ENCODE measurements at regions not wholly inside any gene's neighbourhood (a gene's known extent, or its start where the extent isn't known, plus 50 kb on each side); places are given as distances from the start of the nearest gene placed in this dataset.

- no peak for DNase-seq (ENCODE audit: low read depth in 1 of 2, low spot score in 1 of 2)
- TF ChIP-seq SPI1 (IDR thresholded peaks at IDR 0.05; ENCODE audit: borderline replicate concordance, low read depth) = no peak
- TF ChIP-seq GABPA (IDR thresholded peaks at IDR 0.05; ENCODE audit: low read depth) = no peak
- no peak for TF ChIP-seq REST (IDR thresholded peaks at IDR 0.05; ENCODE audit: insufficient replicate concordance, low read depth)
- TF ChIP-seq POLR2AphosphoS5 (IDR thresholded peaks at IDR 0.05; ENCODE audit: low read depth) = no peak
- TF ChIP-seq, protein P1, sequence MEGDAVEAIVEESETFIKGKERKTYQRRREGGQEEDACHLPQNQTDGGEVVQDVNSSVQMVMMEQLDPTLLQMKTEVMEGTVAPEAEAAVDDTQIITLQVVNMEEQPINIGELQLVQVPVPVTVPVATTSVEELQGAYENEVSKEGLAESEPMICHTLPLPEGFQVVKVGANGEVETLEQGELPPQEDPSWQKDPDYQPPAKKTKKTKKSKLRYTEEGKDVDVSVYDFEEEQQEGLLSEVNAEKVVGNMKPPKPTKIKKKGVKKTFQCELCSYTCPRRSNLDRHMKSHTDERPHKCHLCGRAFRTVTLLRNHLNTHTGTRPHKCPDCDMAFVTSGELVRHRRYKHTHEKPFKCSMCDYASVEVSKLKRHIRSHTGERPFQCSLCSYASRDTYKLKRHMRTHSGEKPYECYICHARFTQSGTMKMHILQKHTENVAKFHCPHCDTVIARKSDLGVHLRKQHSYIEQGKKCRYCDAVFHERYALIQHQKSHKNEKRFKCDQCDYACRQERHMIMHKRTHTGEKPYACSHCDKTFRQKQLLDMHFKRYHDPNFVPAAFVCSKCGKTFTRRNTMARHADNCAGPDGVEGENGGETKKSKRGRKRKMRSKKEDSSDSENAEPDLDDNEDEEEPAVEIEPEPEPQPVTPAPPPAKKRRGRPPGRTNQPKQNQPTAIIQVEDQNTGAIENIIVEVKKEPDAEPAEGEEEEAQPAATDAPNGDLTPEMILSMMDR (IDR thresholded peaks at IDR 0.05; ENCODE audit: insufficient read depth, low read length) = no peak
- H3K27me3 ChIP-seq (ENCODE audit: insufficient read depth, poor library complexity, severe bottlenecking) = no peaks in the 10 kb centered on the region
- H3K27ac ChIP-seq (replicated peaks) = no peak overlapping the region
- no peak overlapping the region for H3K4me3 ChIP-seq (replicated peaks; ENCODE audit: insufficient read depth, low read length)
Observed at GRCh38 chr3:63116922-63117321, 161.2 kb upstream of the SYNPR start.

GRCh38 chr3:63124090-63124489, 154.0 kb upstream of the SYNPR start:
- H3K4me3 ChIP-seq (replicated peaks; ENCODE audit: insufficient read depth, low read length) = no peak overlapping the region
- H3K27ac ChIP-seq (replicated peaks) = no peak overlapping the region
- DNase-seq (ENCODE audit: low read depth in 1 of 2, low spot score in 1 of 2) = no peak
- H3K27me3 ChIP-seq (ENCODE audit: insufficient read depth, poor library complexity, severe bottlenecking) = no peaks in the 10 kb centered on the region
- TF ChIP-seq POLR2AphosphoS5 (IDR thresholded peaks at IDR 0.05; ENCODE audit: low read depth) (no peak), REST (IDR thresholded peaks at IDR 0.05; ENCODE audit: insufficient replicate concordance, low read depth) (no peak), GABPA (IDR thresholded peaks at IDR 0.05; ENCODE audit: low read depth) (no peak), SPI1 (IDR thresholded peaks at IDR 0.05; ENCODE audit: borderline replicate concordance, low read depth) (no peak)
- TF ChIP-seq, protein P1 (IDR thresholded peaks at IDR 0.05; ENCODE audit: insufficient read depth, low read length) = no peak

DNA sequence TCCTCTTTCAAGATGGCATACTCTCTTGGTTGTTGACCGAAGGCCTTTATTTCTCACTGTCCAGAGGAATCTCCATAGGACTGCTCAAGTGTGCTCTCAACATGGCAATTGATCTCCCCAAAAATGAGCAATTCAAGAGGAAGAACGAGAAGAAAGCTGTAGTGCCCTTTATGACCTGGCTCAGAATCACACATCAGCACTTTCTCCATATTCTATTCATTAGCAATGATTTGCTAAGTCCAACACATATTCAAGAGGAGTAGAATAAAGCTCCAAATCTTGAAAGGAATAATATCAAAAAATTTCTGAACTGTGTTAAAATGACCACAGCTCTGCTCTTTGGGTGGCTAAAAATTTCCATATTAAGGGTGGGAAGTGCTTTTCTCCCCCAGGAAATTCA, 151.6 kb upstream of the SYNPR start:
- Histone ChIP-seq H3K27ac (replicated peaks) (no peak overlapping the region), H3K4me3 (replicated peaks; ENCODE audit: insufficient read depth, low read length) (no peak overlapping the region), H3K27me3 (ENCODE audit: insufficient read depth, poor library complexity, severe bottlenecking) (no peaks in the 10 kb centered on the region)
- no peak for DNase-seq (ENCODE audit: low read depth in 1 of 2, low spot score in 1 of 2)
- TF ChIP-seq POLR2AphosphoS5 (IDR thresholded peaks at IDR 0.05; ENCODE audit: low read depth) (no peak), REST (IDR thresholded peaks at IDR 0.05; ENCODE audit: insufficient replicate concordance, low read depth) (no peak)
- TF ChIP-seq, protein P1 (IDR thresholded peaks at IDR 0.05; ENCODE audit: insufficient read depth, low read length) = no peak

Data from HL-60 (cell line).